Stomach smooth muscle (tissue), 2 donors: ENCODE measurements at regions not wholly inside any gene's neighbourhood (a gene's known extent, or its start where the extent isn't known, plus 50 kb on each side); places are given as distances from the start of the nearest gene placed in this dataset.
"Not testable (repeated sequence)": the region's sequence is repeated elsewhere in the genome, so short reads cannot be mapped to it uniquely, and the experiment has no call there.

Source experiments
- H3K27ac ChIP-seq: one replicate; pipeline ENCODE4 v1.7.0; 2013; ENCODE audit warnings: mild to moderate bottlenecking, low read length, inconsistent platforms
- H3K27me3 ChIP-seq, 2 donors: one replicate each; pipeline ENCODE4 v1.7.0; 2013; ENCODE audit warnings: low read length in 2 of 2; ENCODE audit not compliant: insufficient read depth in 2 of 2, control insufficient read depth in 1 of 2
- H3K36me3 ChIP-seq, 2 donors: one replicate each; pipeline ENCODE4 v1.7.0; 2013; ENCODE audit warnings: low read length in 2 of 2; ENCODE audit not compliant: control insufficient read depth in 2 of 2, insufficient read depth in 2 of 2
- H3K4me1 ChIP-seq: one replicate; pipeline ENCODE4 v1.7.0; 2013; ENCODE audit warnings: low read length; ENCODE audit not compliant: control insufficient read depth, insufficient read depth
- H3K4me3 ChIP-seq, 2 donors: one replicate each; pipeline ENCODE4 v1.7.0; 2013; ENCODE audit warnings: low read length in 2 of 2
- H3K9ac ChIP-seq, 2 donors: one replicate each; pipeline ENCODE4 v1.7.0; 2013; ENCODE audit warnings: low read length in 2 of 2, mild to moderate bottlenecking in 1 of 2
- H3K9me3 ChIP-seq, 2 donors: one replicate each; pipeline ENCODE4 v1.7.0; 2013; ENCODE audit warnings: low read length in 2 of 2; ENCODE audit not compliant: control insufficient read depth in 2 of 2
- donor health status: healthy.
- donor health status: Pancreatic carcinoma.

GRCh38 chr6:134675110-134676054, 274.5 kb downstream of the ALDH8A1 start:
- Histone ChIP-seq H3K27me3 (no peaks in the 10 kb centered on the region), H3K4me1 (no peaks in the 10 kb centered on the region), H3K9ac (no peak overlapping the region), H3K27ac (no peak overlapping the region), H3K9me3 (peaks cover 0 to under 1% of the 10 kb centered on the region in 2 donors), H3K36me3 (no peaks in the 10 kb centered on the region), H3K4me3 (no peak overlapping the region)

DNA sequence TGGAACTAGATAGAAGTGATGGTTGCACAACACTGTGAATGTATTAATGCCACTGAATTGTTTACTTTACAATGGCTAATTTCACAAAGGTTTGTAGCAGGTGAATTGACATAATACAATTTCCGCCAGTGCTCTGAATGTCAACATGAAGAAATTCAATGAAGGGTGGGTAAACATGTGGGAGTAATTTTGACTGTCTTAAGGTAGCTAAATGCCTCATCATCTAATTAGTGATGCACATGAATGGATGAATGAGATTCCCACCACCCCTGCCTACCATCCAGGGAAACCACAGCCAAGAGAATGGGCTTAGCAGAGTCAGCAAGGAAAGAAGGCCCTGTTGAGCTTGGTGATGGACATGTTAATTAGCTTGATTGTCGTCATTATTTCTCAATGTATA, 275.3 kb downstream of the ALDH8A1 start:
- Histone ChIP-seq H3K27me3 (no peaks in the 10 kb centered on the region), H3K4me1 (no peaks in the 10 kb centered on the region), H3K27ac (no peak overlapping the region), H3K9ac (no peak overlapping the region), H3K4me3 (no peak overlapping the region), H3K36me3 (no peaks in the 10 kb centered on the region), H3K9me3 (peaks cover 0 to 3% of the 10 kb centered on the region in 2 donors)

DNA sequence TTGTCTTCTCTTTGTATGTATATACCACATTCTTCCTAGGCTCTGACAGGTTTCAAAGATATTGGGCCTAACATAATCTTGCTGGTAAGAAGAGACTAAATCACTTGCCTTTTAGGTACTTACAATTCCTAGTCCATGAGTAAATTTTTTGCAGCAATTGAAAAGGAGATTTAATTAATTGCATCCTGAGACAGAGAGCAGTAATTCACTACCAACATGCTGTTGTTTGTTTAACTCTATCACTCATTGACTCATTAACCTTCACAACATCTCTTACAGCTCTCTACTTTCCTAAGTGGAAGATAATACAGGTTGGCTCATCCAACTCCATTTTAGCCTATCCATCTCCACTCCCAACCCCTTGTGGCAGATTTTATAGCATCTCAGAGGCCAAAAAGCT, 280.4 kb downstream of the ALDH8A1 start:
- Histone ChIP-seq H3K9me3 (peaks cover 0 to 3% of the 10 kb centered on the region in 2 donors), H3K4me3 (no peak overlapping the region), H3K9ac (no peak overlapping the region), H3K27me3 (no peaks in the 10 kb centered on the region), H3K36me3 (no peaks in the 10 kb centered on the region), H3K27ac (no peak overlapping the region), H3K4me1 (no peaks in the 10 kb centered on the region)

DNA sequence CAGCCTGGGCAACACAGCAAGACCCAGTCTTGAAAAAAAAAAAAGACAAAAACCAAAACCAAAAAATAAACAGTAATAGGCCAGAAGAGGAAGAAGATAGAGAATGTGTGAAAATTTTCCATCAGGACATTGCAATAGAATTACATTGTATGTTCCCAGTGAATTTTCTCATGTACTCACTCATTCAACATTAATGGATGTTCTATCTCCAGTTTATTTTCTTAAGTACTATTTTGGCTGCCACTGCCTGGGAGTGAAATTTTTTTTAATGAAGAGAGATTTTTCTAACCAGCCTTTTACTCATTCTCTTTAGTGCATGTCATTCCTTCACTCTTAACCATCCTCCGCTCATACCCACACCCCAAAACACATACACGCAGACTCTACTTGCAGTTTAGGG, 282.8 kb downstream of the ALDH8A1 start:
- no peak overlapping the region for H3K9ac ChIP-seq
- no peak overlapping the region for H3K27ac ChIP-seq
- H3K4me1 ChIP-seq: no peaks in the 10 kb centered on the region
- no peaks in the 10 kb centered on the region for H3K36me3 ChIP-seq
- no peak overlapping the region for H3K4me3 ChIP-seq
- no peaks in the 10 kb centered on the region for H3K27me3 ChIP-seq
- H3K9me3 ChIP-seq: peaks cover 0 to 3% of the 10 kb centered on the region in 2 donors

- no peaks in the 10 kb centered on the region for H3K4me1 ChIP-seq
- no peaks in the 10 kb centered on the region for H3K36me3 ChIP-seq
- H3K27me3 ChIP-seq: no peaks in the 10 kb centered on the region
- H3K4me3 ChIP-seq: no peak overlapping the region
- peaks cover 0 to 3% of the 10 kb centered on the region in 2 donors for H3K9me3 ChIP-seq
- H3K27ac ChIP-seq: no peak overlapping the region
- H3K9ac ChIP-seq: no peak overlapping the region
These were observed 283.8 kb downstream of the ALDH8A1 start for GRCh38 chr6:134666125-134666524.

- Histone ChIP-seq H3K4me3 (no peak overlapping the region), H3K27me3 (no peaks in the 10 kb centered on the region), H3K27ac (no peak overlapping the region), H3K4me1 (no peaks in the 10 kb centered on the region), H3K9me3 (peaks cover 0 to under 1% of the 10 kb centered on the region in 2 donors), H3K9ac (no peak overlapping the region), H3K36me3 (no peaks in the 10 kb centered on the region)
These were observed 284.7 kb downstream of the ALDH8A1 start for GRCh38 chr6:134665029-134665723.

DNA sequence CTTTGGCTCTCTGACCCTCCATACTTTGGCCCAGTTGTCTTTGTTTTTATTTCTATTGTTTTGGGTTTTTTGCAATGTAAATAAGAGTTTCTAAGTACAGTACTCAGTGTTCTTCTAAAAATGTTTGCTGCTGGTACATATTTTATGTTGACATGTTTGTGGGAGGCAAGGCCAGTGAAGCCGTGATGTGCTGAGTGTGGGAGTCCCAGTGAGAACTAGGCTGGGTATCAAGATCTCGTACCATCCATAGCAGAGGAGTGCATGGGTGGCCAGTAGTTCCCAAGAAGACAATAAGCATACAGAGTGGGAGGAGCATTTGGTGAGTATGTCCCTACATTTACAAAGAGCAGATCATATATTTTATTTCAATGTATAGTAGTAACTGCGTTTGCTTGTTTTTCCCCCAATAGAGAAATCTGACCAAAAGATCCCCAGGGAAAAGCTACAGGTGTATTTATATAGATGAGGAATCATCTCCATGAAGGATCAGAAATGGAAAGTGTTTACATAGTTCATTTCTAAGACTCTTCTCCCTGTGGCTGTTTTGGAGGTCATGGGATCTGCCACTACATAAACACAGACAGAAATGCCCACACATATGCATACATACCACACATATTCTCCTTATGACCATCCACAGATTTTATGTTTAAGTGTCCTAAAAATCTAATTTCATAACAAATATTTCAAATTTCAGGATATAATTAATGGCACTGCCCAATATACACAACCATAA, 285.9 kb downstream of the ALDH8A1 start:
- Histone ChIP-seq H3K4me3 (no peak overlapping the region), H3K27ac (no peak overlapping the region), H3K4me1 (no peaks in the 10 kb centered on the region), H3K9me3 (no peaks in the 10 kb centered on the region), H3K36me3 (no peaks in the 10 kb centered on the region), H3K27me3 (no peaks in the 10 kb centered on the region), H3K9ac (no peak overlapping the region)

- Histone ChIP-seq H3K9ac (no peak overlapping the region), H3K36me3 (no peaks in the 10 kb centered on the region), H3K4me1 (no peaks in the 10 kb centered on the region), H3K4me3 (no peak overlapping the region), H3K27me3 (no peaks in the 10 kb centered on the region), H3K27ac (no peak overlapping the region), H3K9me3 (no peaks in the 10 kb centered on the region)
These were observed 286.5 kb downstream of the ALDH8A1 start for GRCh38 chr6:134663356-134663755.

DNA sequence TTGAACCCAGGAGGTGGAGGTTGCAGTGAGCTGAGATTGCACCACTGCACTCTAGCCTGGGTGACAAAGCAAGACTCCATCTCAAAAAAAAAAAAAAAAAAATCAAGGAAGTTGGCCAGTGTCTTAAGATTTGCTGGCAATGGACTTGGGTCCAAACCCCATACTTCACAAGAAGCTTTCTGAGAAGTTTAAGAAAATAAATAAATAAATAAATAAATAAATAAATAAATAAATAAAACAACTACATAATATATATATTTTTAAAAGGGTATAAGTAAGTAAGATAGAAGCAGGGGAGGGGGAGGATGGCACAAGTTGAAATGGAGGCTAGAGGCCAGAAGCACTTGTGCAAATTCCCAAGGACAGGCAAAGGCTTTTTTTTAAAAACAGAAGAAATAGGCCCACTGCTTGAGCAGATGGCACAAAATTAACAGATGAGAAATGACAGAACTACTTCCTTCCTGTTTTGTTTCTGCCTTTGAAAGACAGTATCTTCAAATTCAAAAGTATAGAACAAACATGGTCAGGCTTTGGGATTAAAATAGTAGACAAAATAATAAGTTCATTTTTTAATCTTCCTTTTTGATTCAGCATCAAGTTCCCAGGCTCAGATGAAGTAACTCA, 287.7 kb downstream of the ALDH8A1 start:
- Histone ChIP-seq H3K4me3 (no peak overlapping the region), H3K9ac (no peak overlapping the region), H3K4me1 (no peaks in the 10 kb centered on the region), H3K27ac (no peak overlapping the region), H3K36me3 (no peaks in the 10 kb centered on the region), H3K27me3 (no peaks in the 10 kb centered on the region), H3K9me3 (no peaks in the 10 kb centered on the region)

- H3K36me3 ChIP-seq, H3K4me1 ChIP-seq, H3K9ac ChIP-seq, H3K27ac ChIP-seq, H3K27me3 ChIP-seq, H3K9me3 ChIP-seq, H3K4me3 ChIP-seq: not testable (repeated sequence)
These were observed 290.0 kb downstream of the ALDH8A1 start for GRCh38 chr6:134659885-134660284.
